ENCODE measurements at regions not wholly inside any gene's neighbourhood (a gene's known extent, or its start where the extent isn't known, plus 50 kb on each side); places are given as distances from the start of the nearest gene placed in this dataset.

- H3K9me3 Mint-ChIP-seq: no peaks in the 10 kb centered on the region
- Histone ChIP-seq H3K27ac (ENCODE audit: low read length) (no peak overlapping the region), H3K4me1 (ENCODE audit: control insufficient read depth, insufficient read depth, low read length) (no peaks in the 10 kb centered on the region), H3K4me3 (ENCODE audit: low read length) (no peak overlapping the region), H3K9me3 (ENCODE audit: control insufficient read depth, insufficient read depth, low read length) (no peaks in the 10 kb centered on the region), H3K27me3 (ENCODE audit: control insufficient read depth, insufficient read depth, low read length) (no peaks in the 10 kb centered on the region), H3K36me3 (ENCODE audit: control insufficient read depth, insufficient read depth, low read length) (no peaks in the 10 kb centered on the region)
- peaks cover 0 to 9% of the 10 kb centered on the region in 2 donors for H3K27me3 Mint-ChIP-seq (ENCODE audit: low read depth in 2 of 2)
- H3K36me3 Mint-ChIP-seq: no peaks in the 10 kb centered on the region
- intact Hi-C loops (cut with micrococcal nuclease): no loop called here
- no peak for DNase-seq
- H3K4me3 Mint-ChIP-seq: no peak overlapping the region
- no peak overlapping the region for H3K27ac Mint-ChIP-seq
- 85% methylated on average over 14 of the region's 15 CpGs for WGBS (ENCODE audit: insufficient coverage)
- no peak for ATAC-seq
- no peak for TF ChIP-seq CTCF (IDR thresholded peaks at IDR 0.05)
- peaks cover 0 to 8% of the 10 kb centered on the region in 2 donors for H3K4me1 Mint-ChIP-seq
Observed at GRCh38 chr2:20509770-20510490, 63.1 kb downstream of the RHOB start.

- WGBS (ENCODE audit: insufficient coverage): 89% methylated on average over 5 of the region's 5 CpGs
- peaks cover 0 to 14% of the 10 kb centered on the region in 2 donors for H3K27me3 Mint-ChIP-seq (ENCODE audit: low read depth in 2 of 2)
- no peak overlapping the region for H3K4me3 ChIP-seq (ENCODE audit: low read length)
- no peak overlapping the region for H3K27ac ChIP-seq (ENCODE audit: low read length)
- H3K4me1 ChIP-seq (ENCODE audit: control insufficient read depth, insufficient read depth, low read length): no peaks in the 10 kb centered on the region
- H3K4me3 Mint-ChIP-seq: no peak overlapping the region
- intact Hi-C loops (cut with micrococcal nuclease): no loop called here
- peaks cover 0 to 8% of the 10 kb centered on the region in 2 donors for H3K4me1 Mint-ChIP-seq
- no peaks in the 10 kb centered on the region for H3K36me3 ChIP-seq (ENCODE audit: control insufficient read depth, insufficient read depth, low read length)
- H3K27me3 ChIP-seq (ENCODE audit: control insufficient read depth, insufficient read depth, low read length): no peaks in the 10 kb centered on the region
- no peak for TF ChIP-seq CTCF (IDR thresholded peaks at IDR 0.05)
- no peak overlapping the region for H3K27ac Mint-ChIP-seq
- no peaks in the 10 kb centered on the region for H3K36me3 Mint-ChIP-seq
- ATAC-seq (no peak), DNase-seq (no peak)
- H3K9me3 Mint-ChIP-seq: no peaks in the 10 kb centered on the region
- H3K9me3 ChIP-seq (ENCODE audit: control insufficient read depth, insufficient read depth, low read length): no peaks in the 10 kb centered on the region
Observed at GRCh38 chr2:20511130-20511529, 64.3 kb downstream of the RHOB start.

GRCh38 chr2:20512061-20512605 is 65.3 kb downstream of the RHOB start:
- H3K4me1 ChIP-seq (ENCODE audit: control insufficient read depth, insufficient read depth, low read length): no peaks in the 10 kb centered on the region
- no peaks in the 10 kb centered on the region for H3K9me3 ChIP-seq (ENCODE audit: control insufficient read depth, insufficient read depth, low read length)
- DNase-seq (no peak), ATAC-seq (no peak)
- H3K36me3 Mint-ChIP-seq: no peaks in the 10 kb centered on the region
- peaks cover 0 to under 1% of the 10 kb centered on the region in 2 donors for H3K4me1 Mint-ChIP-seq
- intact Hi-C loops (cut with micrococcal nuclease): no loop called here
- 88% methylated on average over 11 of the region's 11 CpGs for WGBS (ENCODE audit: insufficient coverage)
- H3K27ac ChIP-seq (ENCODE audit: low read length): no peak overlapping the region
- no peaks in the 10 kb centered on the region for H3K36me3 ChIP-seq (ENCODE audit: control insufficient read depth, insufficient read depth, low read length)
- no peak overlapping the region for H3K27ac Mint-ChIP-seq
- H3K4me3 ChIP-seq (ENCODE audit: low read length): no peak overlapping the region
- TF ChIP-seq CTCF (IDR thresholded peaks at IDR 0.05): no peak
- no peak overlapping the region for H3K4me3 Mint-ChIP-seq
- H3K9me3 Mint-ChIP-seq: no peaks in the 10 kb centered on the region
- H3K27me3 Mint-ChIP-seq (ENCODE audit: low read depth in 2 of 2): peaks cover 0 to 14% of the 10 kb centered on the region in 2 donors
- H3K27me3 ChIP-seq (ENCODE audit: control insufficient read depth, insufficient read depth, low read length): no peaks in the 10 kb centered on the region

GRCh38 chr2:20513946-20514345 is 67.1 kb downstream of the RHOB start:
- no peaks in the 10 kb centered on the region for H3K36me3 ChIP-seq (ENCODE audit: control insufficient read depth, insufficient read depth, low read length)
- DNase-seq (no peak), ATAC-seq (no peak)
- WGBS (ENCODE audit: insufficient coverage): 63% methylated on average over 7 of the region's 7 CpGs
- Mint-ChIP-seq H3K4me1 (no peaks in the 10 kb centered on the region), H3K9me3 (no peaks in the 10 kb centered on the region), H3K27me3 (ENCODE audit: low read depth in 2 of 2) (peaks cover 0 to 14% of the 10 kb centered on the region in 2 donors), H3K36me3 (no peaks in the 10 kb centered on the region), H3K4me3 (no peak overlapping the region), H3K27ac (no peak overlapping the region)
- no peak overlapping the region for H3K27ac ChIP-seq (ENCODE audit: low read length)
- no peaks in the 10 kb centered on the region for H3K9me3 ChIP-seq (ENCODE audit: control insufficient read depth, insufficient read depth, low read length)
- no peak overlapping the region for H3K4me3 ChIP-seq (ENCODE audit: low read length)
- H3K27me3 ChIP-seq (ENCODE audit: control insufficient read depth, insufficient read depth, low read length): no peaks in the 10 kb centered on the region
- H3K4me1 ChIP-seq (ENCODE audit: control insufficient read depth, insufficient read depth, low read length): no peaks in the 10 kb centered on the region
- intact Hi-C loops (cut with micrococcal nuclease): no loop called here
- no peak for TF ChIP-seq CTCF (IDR thresholded peaks at IDR 0.05)
